ENCODE measurements at regions not wholly inside any gene's neighbourhood (a gene's known extent, or its start where the extent isn't known, plus 50 kb on each side); places are given as distances from the start of the nearest gene placed in this dataset.

DNA sequence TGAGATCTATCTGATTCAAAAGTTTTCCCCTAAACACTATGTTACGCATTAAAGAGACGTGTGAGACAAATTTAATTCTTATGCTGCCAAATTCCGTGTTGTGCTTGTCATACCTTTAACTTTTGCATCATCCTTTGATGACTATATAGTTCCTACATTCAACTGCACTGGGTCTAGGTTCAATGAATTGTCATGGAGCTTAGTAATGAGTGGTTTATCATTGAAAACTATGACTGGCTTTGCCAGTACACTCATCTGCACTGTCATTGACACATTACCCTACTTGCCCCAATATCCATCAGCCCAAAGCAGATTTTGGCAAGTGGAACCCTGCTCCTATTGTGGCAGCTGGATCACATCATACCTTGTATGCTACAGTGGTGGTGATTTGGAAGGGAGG, 882.9 kb upstream of the SLIT2 start:
- intact Hi-C loops (cut with micrococcal nuclease), result no loop called here
- no peaks in the 10 kb centered on the region for H3K9me3 Mint-ChIP-seq
- H3K36me3 Mint-ChIP-seq (ENCODE audit: low read depth), result no peaks in the 10 kb centered on the region
- H3K4me3 Mint-ChIP-seq, result no peak overlapping the region
- no peaks in the 10 kb centered on the region for H3K27me3 Mint-ChIP-seq
- H3K4me1 Mint-ChIP-seq (ENCODE audit: low read depth), result no peaks in the 10 kb centered on the region
- H3K27ac Mint-ChIP-seq, result no peak overlapping the region

DNA sequence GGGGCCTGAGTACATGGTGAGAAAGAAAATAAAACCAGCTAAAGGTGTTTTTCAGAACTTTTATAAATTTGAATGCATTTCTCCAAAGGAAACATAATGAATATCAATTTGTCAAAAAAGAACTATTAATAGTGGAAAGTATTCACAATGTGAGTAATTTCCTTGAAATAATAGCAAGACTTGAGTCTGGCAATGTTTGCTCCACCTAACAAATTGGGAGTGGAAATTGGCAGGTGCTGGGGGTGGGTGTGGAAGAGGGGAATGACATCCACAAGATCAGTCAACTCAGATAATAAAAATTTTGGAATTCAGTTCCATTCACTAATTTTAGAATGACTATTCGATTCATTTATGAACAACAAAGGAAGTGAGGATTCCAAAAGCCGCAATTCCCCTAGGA, 884.8 kb upstream of the SLIT2 start:
- H3K4me3 Mint-ChIP-seq, result no peak overlapping the region

DNA sequence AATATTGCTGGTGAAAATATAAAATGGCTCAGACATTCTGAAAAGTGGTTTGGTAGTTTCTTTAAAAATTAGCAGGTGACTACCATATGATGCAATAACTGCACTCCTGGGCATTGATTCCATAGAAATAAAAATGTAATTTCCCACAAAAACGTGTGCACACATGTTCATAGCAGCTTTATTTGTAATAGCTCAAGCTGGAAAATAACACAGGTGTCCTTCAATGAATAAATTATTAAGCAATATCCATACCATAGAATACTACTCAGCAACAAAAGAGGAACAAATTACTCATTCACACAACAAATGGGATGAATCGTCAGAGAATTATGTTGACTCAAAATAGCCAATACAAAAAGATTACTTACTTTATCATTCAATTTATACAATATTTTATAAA, 893.7 kb upstream of the SLIT2 start:
- peaks cover 10% of the 10 kb centered on the region for H3K9me3 Mint-ChIP-seq
- intact Hi-C loops (cut with micrococcal nuclease), result no loop called here
- no peaks in the 10 kb centered on the region for H3K27me3 Mint-ChIP-seq
- H3K36me3 Mint-ChIP-seq (ENCODE audit: low read depth), result no peaks in the 10 kb centered on the region
- no peak overlapping the region for H3K27ac Mint-ChIP-seq
- H3K4me1 Mint-ChIP-seq (ENCODE audit: low read depth), result no peaks in the 10 kb centered on the region
- H3K4me3 Mint-ChIP-seq, result no peak overlapping the region

More for the DNA sequence above, 884.8 kb upstream of the SLIT2 start:
- Mint-ChIP-seq H3K9me3 (no peaks in the 10 kb centered on the region), H3K4me1 (ENCODE audit: low read depth) (no peaks in the 10 kb centered on the region), H3K27me3 (no peaks in the 10 kb centered on the region), H3K27ac (no peak overlapping the region), H3K36me3 (ENCODE audit: low read depth) (no peaks in the 10 kb centered on the region)
- intact Hi-C loops (cut with micrococcal nuclease), result no loop called here

DNA sequence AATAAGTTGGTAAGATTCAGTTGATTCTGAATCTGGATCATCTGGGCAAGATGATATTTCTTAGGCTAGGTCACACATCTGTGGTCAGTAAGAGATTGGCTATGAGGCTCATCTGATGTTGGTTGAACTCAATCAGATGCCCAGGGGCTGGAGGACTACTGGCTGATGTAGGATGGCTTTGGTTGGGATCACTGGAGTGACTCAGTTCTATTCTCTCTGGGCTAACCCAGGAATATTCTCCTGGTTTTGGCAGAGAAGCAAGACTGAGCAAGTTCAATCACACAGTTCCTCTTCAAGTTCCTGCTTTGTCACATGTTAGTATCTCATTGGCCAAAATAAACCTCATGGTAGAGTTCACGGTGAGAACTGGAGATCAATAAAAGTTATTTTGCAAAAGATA, 902.3 kb upstream of the SLIT2 start:
- Mint-ChIP-seq H3K36me3 (ENCODE audit: low read depth) (no peaks in the 10 kb centered on the region), H3K4me3 (no peak overlapping the region), H3K9me3 (peaks cover 10% of the 10 kb centered on the region), H3K27ac (no peak overlapping the region), H3K27me3 (no peaks in the 10 kb centered on the region), H3K4me1 (ENCODE audit: low read depth) (no peaks in the 10 kb centered on the region)
- intact Hi-C loops (cut with micrococcal nuclease), result no loop called here

DNA sequence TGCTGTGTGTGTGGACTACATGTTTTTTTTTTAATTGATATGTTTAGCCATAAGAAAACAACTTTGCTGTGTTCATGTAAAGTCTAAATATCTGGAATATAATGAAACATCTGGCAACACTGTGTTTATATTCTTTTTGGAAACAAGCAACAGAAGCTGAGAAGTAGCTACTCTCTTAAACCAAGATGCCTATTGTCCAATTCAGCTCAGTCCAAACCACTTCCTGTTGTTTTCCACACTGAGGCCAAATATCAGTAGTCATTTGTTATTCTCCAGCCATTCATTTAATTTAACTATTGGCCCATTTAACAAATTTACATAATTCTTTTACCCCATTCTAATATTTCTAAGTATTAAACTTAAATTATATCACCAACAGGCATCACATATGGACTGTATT, 903.0 kb upstream of the SLIT2 start:
- no peaks in the 10 kb centered on the region for H3K4me1 Mint-ChIP-seq (ENCODE audit: low read depth)
- no peaks in the 10 kb centered on the region for H3K36me3 Mint-ChIP-seq (ENCODE audit: low read depth)
- intact Hi-C loops (cut with micrococcal nuclease), result no loop called here
- H3K4me3 Mint-ChIP-seq, result no peak overlapping the region
- no peaks in the 10 kb centered on the region for H3K27me3 Mint-ChIP-seq
- peaks cover 5% of the 10 kb centered on the region for H3K9me3 Mint-ChIP-seq
- no peak overlapping the region for H3K27ac Mint-ChIP-seq

DNA sequence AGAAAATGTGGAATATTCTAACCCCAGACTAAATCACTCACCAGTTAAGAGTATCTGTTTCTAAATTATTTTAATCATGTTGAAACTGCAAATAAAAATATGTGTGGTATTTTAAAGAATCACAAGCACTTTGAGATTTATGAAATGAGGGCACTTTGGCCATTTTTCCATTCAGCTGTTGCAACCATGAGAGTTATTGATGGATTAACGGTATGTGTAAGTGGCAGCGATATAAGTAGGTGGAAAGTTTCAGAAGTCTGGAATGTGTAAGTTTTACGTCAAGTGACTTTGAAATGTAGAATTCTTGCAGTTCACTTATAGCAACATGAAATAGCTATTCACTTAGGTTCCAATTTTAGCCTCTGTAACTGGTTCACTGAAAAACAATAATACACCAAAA, 905.1 kb upstream of the SLIT2 start:
- Mint-ChIP-seq H3K36me3 (ENCODE audit: low read depth) (no peaks in the 10 kb centered on the region), H3K27ac (no peak overlapping the region), H3K27me3 (no peaks in the 10 kb centered on the region), H3K4me3 (no peak overlapping the region), H3K4me1 (ENCODE audit: low read depth) (no peaks in the 10 kb centered on the region), H3K9me3 (peaks cover 12% of the 10 kb centered on the region)
- intact Hi-C loops (cut with micrococcal nuclease), result no loop called here

DNA sequence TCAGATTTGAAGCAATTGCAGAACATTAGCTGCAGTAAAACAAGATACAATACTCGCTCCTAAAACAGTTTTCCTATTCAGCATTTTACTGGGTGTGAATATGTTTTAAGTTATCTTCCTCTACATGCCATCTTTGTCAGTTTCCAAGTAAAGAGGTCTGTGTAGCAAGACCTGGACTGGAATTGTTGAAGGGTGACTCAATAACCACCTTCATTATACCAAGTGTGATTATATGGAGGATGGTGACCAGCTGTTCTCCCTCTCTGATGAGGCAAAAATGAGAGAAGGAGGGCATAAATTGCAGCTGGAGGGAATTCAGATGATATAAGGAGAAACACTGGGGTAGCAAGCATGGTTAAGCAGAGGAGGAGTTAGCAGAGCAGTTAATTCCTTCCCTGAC, 922.1 kb upstream of the SLIT2 start:
- intact Hi-C loops (cut with micrococcal nuclease), result no loop called here
- Mint-ChIP-seq H3K27me3 (no peaks in the 10 kb centered on the region), H3K9me3 (peaks cover 20% of the 10 kb centered on the region), H3K36me3 (ENCODE audit: low read depth) (no peaks in the 10 kb centered on the region), H3K4me3 (no peak overlapping the region), H3K27ac (no peak overlapping the region), H3K4me1 (ENCODE audit: low read depth) (no peaks in the 10 kb centered on the region)

DNA sequence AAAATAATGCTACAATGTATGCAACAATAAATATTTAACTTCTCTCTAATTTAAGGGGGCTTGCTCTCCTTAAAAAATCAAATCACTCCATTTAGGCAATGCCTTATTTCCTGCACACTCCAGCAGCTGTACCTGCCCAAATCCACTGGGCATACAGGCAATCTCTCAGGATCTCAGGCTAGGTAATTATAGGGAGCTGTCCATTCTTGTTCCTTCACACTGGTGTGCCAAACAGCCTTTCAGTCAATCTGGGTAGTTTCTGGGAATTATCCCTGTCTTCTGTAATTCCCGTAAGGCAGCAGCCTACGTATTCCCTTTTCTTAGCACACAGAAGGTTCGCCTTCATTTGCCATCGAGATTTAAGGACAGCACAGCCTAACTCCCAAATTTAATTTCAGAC, 922.6 kb upstream of the SLIT2 start:
- peaks cover 18% of the 10 kb centered on the region for H3K9me3 Mint-ChIP-seq

DNA sequence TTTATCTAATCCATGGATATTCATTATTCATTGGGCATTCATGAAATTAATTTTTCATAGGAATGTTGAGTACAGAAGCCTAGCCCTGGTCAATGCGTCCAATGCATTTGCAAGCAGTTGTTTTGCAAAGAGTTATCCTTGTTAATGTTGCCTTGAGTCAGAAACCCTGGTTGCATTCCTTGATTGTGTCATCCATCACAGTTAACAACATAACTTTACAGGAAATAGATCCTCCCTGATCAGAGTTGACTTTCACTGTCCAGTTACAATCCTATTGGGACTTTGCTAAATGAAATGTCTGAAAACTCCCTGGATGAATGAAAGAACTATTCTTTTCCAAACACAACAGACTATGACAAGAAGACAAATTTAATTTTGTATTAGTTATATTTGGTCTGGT, 924.3 kb upstream of the SLIT2 start:
- no peak overlapping the region for H3K27ac Mint-ChIP-seq
- no peaks in the 10 kb centered on the region for H3K4me1 Mint-ChIP-seq (ENCODE audit: low read depth)
- no peak overlapping the region for H3K4me3 Mint-ChIP-seq
- H3K27me3 Mint-ChIP-seq, result no peaks in the 10 kb centered on the region
- intact Hi-C loops (cut with micrococcal nuclease), result no loop called here
- peaks cover 8% of the 10 kb centered on the region for H3K9me3 Mint-ChIP-seq
- H3K36me3 Mint-ChIP-seq (ENCODE audit: low read depth), result no peaks in the 10 kb centered on the region

More for the DNA sequence above, 922.6 kb upstream of the SLIT2 start:
- Mint-ChIP-seq H3K4me1 (ENCODE audit: low read depth) (no peaks in the 10 kb centered on the region), H3K27me3 (no peaks in the 10 kb centered on the region), H3K36me3 (ENCODE audit: low read depth) (no peaks in the 10 kb centered on the region), H3K4me3 (no peak overlapping the region), H3K27ac (no peak overlapping the region)
- intact Hi-C loops (cut with micrococcal nuclease), result no loop called here

DNA sequence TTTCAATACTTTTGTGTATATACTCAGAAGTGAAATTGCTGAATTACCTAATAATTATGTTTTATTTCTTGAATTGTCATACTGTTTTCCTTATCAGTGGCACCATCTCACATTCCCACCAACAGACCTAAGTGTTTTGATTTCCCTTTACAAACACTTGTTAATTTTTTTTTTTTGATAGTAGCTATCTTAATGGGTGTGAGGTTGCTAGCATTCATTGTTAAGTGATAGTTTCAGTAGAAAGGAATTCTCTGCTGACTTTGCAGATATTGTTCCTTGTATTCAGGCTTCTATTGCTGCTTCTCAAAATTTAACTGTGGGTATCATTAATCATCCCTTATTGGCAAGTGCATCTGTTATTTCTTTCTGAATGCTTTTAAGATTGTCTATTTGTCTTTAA, 927.5 kb upstream of the SLIT2 start:
- no peaks in the 10 kb centered on the region for H3K4me1 Mint-ChIP-seq (ENCODE audit: low read depth)
- H3K27ac Mint-ChIP-seq, result no peak overlapping the region
- H3K27me3 Mint-ChIP-seq, result no peaks in the 10 kb centered on the region
- no peak overlapping the region for H3K4me3 Mint-ChIP-seq
- intact Hi-C loops (cut with micrococcal nuclease), result no loop called here
- H3K36me3 Mint-ChIP-seq (ENCODE audit: low read depth), result no peaks in the 10 kb centered on the region
- H3K9me3 Mint-ChIP-seq, result peaks cover 8% of the 10 kb centered on the region

DNA sequence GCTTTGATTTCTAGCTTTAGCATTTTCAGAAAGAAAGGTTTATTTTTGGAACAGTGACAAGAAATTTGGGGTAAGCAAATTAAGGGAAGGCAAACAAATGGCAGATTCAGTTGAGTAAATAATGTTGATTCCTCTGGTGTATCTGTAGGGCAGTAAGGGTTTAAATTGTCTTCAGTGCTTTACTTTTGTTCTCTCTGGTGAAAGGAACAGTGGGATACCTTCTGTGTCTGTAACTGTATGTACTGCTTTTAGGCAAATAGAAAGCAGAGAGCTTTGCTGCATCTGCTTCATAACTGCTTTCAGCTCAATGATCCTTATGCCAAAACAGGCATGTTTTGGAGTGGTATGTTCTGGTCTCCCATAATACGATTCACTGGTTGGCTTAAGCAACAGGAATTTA, 932.1 kb upstream of the SLIT2 start:
- no peak overlapping the region for H3K27ac Mint-ChIP-seq
- no peaks in the 10 kb centered on the region for H3K27me3 Mint-ChIP-seq
- intact Hi-C loops (cut with micrococcal nuclease), result no loop called here
- H3K4me3 Mint-ChIP-seq, result no peak overlapping the region
- H3K4me1 Mint-ChIP-seq (ENCODE audit: low read depth), result no peaks in the 10 kb centered on the region
- no peaks in the 10 kb centered on the region for H3K9me3 Mint-ChIP-seq
- H3K36me3 Mint-ChIP-seq (ENCODE audit: low read depth), result no peaks in the 10 kb centered on the region

DNA sequence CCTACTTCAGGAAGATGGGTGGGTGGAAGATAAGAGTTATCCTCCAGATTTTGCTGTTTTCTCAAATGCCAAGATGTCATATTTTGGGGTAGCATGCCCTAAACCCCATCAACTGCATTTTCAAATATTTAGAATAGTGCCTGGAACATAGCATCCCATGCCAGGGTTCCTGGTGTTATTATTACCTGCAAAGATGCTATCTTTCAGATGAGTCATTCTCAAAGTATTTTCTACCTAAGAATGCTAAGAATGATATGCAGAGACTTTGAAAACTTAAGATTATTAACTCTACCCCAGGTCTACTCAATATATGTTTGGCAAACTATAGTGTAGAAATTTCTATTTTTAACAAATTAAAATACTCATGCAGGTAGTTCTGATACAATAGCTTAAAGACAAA, 934.3 kb upstream of the SLIT2 start:
- Mint-ChIP-seq H3K27ac (no peak overlapping the region), H3K9me3 (no peaks in the 10 kb centered on the region), H3K4me1 (ENCODE audit: low read depth) (no peaks in the 10 kb centered on the region), H3K36me3 (ENCODE audit: low read depth) (no peaks in the 10 kb centered on the region), H3K4me3 (no peak overlapping the region), H3K27me3 (no peaks in the 10 kb centered on the region)
- intact Hi-C loops (cut with micrococcal nuclease), result no loop called here

DNA sequence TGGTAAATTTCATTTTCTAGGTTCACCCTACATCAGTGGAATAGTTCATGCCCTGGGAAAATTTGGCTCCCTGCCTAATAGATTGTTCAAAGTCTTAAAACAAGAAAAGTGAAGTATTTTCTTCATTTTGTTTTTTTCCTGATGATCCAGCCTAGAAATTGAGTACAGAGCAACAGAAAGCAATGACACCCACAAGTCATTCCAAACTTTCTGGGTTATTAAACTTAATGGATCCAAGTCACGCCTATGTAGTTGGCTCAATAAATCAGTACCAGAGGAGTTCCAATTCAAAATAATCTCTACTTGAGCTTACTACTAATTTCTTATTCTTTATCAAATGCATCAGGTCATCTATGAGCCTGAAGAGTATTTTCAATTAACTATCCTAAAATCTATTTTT, 937.6 kb upstream of the SLIT2 start:
- Mint-ChIP-seq H3K4me3 (no peak overlapping the region), H3K27ac (no peak overlapping the region), H3K27me3 (no peaks in the 10 kb centered on the region), H3K36me3 (ENCODE audit: low read depth) (no peaks in the 10 kb centered on the region), H3K4me1 (ENCODE audit: low read depth) (no peaks in the 10 kb centered on the region), H3K9me3 (no peaks in the 10 kb centered on the region)
- intact Hi-C loops (cut with micrococcal nuclease), result no loop called here

DNA sequence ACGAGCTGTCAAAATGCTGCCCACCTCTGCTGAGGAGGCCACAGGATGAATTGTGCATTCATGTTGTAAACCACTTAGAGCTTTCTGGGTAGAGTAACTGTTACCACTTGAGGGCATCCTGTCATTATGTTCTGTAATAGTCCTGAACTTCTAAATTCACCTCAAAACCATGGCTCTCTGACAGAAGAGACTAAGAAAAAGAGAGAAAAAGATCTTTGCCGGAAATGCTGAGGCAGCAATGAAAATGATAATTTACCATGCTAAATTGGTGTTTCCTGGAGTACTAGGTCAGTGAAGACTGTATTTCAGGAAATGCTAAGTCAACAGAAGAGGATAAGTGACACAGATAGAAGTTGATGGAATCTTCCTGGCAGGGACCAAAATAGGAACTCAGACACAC, 942.3 kb upstream of the SLIT2 start:
- H3K9me3 Mint-ChIP-seq, result no peaks in the 10 kb centered on the region
- intact Hi-C loops (cut with micrococcal nuclease), result no loop called here
- H3K4me3 Mint-ChIP-seq, result no peak overlapping the region
- no peak overlapping the region for H3K27ac Mint-ChIP-seq
- H3K27me3 Mint-ChIP-seq, result no peaks in the 10 kb centered on the region
- no peaks in the 10 kb centered on the region for H3K4me1 Mint-ChIP-seq (ENCODE audit: low read depth)
- no peaks in the 10 kb centered on the region for H3K36me3 Mint-ChIP-seq (ENCODE audit: low read depth)

DNA sequence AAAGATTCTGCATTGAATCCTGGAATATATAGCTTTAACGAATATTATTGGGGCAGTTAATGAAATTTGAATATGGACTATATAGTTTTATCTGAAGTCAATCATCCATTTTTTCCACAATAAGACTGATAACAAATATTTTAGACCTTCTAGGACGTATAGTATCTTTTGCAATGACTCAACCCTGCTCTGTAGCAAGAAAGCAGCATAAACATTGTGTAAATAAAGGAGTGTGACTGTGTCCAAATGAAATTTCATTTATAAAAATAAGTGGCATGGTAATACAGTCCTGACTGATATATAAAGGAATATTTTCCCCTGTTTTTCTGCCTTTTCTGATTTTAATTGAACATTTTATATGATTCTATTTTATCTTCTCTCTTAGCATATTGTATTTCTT, 947.7 kb upstream of the SLIT2 start:
- Mint-ChIP-seq H3K27ac (no peak overlapping the region), H3K27me3 (no peaks in the 10 kb centered on the region), H3K36me3 (ENCODE audit: low read depth) (no peaks in the 10 kb centered on the region), H3K4me1 (ENCODE audit: low read depth) (no peaks in the 10 kb centered on the region), H3K9me3 (no peaks in the 10 kb centered on the region), H3K4me3 (no peak overlapping the region)
- intact Hi-C loops (cut with micrococcal nuclease), result no loop called here

DNA sequence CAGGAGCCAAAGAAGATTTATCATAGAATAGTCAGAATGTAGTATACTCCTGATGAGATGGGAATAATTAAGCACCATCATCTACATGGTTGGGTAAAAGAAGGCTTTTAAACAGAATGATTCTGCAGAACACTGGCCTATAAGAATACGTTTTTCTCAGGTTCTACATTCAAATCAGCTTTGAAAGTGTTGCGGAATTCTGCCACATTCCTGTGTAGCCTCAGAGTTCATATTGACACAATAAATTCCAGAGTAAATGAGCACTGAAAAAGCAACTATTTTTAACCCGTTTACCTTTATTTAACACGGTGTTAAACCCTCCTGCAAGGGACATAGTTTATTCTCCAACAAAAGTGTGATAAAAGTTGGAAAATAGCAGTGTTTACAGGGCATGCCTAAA, 950.2 kb upstream of the SLIT2 start:
- no peaks in the 10 kb centered on the region for H3K4me1 Mint-ChIP-seq (ENCODE audit: low read depth)
- peaks cover under 1% of the 10 kb centered on the region for H3K9me3 Mint-ChIP-seq
- H3K27ac Mint-ChIP-seq, result no peak overlapping the region
- H3K4me3 Mint-ChIP-seq, result no peak overlapping the region
- no peaks in the 10 kb centered on the region for H3K27me3 Mint-ChIP-seq
- intact Hi-C loops (cut with micrococcal nuclease), result no loop called here
- H3K36me3 Mint-ChIP-seq (ENCODE audit: low read depth), result no peaks in the 10 kb centered on the region

Data from dendritic cell treated with granulocyte-macrophage colony-stimulating factor and Interleukin-4, amounts not matched to agents 40 ng/mL and 50 ng/mL, for 4 days (primary cell).